ENCODE measurements at regions not wholly inside any gene's neighbourhood (a gene's known extent, or its start where the extent isn't known, plus 50 kb on each side); places are given as distances from the start of the nearest gene placed in this dataset.

GRCh38 chr13:105259426-105259825, 1276.0 kb downstream of the EFNB2 start:
- Histone ChIP-seq H3K9me3 (replicated peaks in 1 of 2; ENCODE audit: control insufficient read depth in 2 of 2, insufficient read depth in 1 of 2, low read depth in 1 of 2, low read length in 2 of 2) (no peaks in the 10 kb centered on the region), H2AK5ac (ENCODE audit: low read depth, low read length) (no peak overlapping the region), H2AFZ (ENCODE audit: low read length) (no peak overlapping the region), H3K79me1 (ENCODE audit: low read depth, low read length) (no peaks in the 10 kb centered on the region), H3K4ac (ENCODE audit: low read length) (no peak overlapping the region), H3K9ac (ENCODE audit: low read depth, low read length, poor library complexity) (no peak overlapping the region), H3K18ac (ENCODE audit: low read length) (no peak overlapping the region), H2BK5ac (ENCODE audit: low read length) (no peak overlapping the region), H3K27me3 (ENCODE audit: control insufficient read depth in 3 of 3, insufficient read depth in 3 of 3, low read depth in 1 of 3, low read length in 3 of 3) (no peaks in the 10 kb centered on the region), H2BK12ac (ENCODE audit: low read length) (no peak overlapping the region), H3K36me3 (replicated peaks in 1 of 2; ENCODE audit: control insufficient read depth in 2 of 2, insufficient read depth in 2 of 2, low read length in 2 of 2) (no peaks in the 10 kb centered on the region), H2BK120ac (ENCODE audit: low read depth, low read length) (no peak overlapping the region), H2BK15ac (ENCODE audit: low read length) (no peak overlapping the region), H4K91ac (ENCODE audit: low read depth, low read length, poor library complexity) (no peak overlapping the region), H3K4me1 (ENCODE audit: control insufficient read depth in 2 of 2, insufficient read depth in 1 of 2, low read depth in 1 of 2, low read length in 2 of 2) (no peaks in the 10 kb centered on the region), H3K14ac (ENCODE audit: low read length) (no peak overlapping the region), H4K8ac (ENCODE audit: low read depth, low read length) (no peak overlapping the region), H3K27ac (replicated peaks; ENCODE audit: low read length) (no peak overlapping the region), H3K4me3 (ENCODE audit: low read length in 2 of 2) (no peak overlapping the region), H3K23ac (ENCODE audit: low read depth, low read length, poor library complexity) (no peak overlapping the region), H3K4me2 (ENCODE audit: insufficient read depth, low read length, poor library complexity, severe bottlenecking) (no peak overlapping the region)
- no CpG with 5 or more reads among the region's 6 CpGs for WGBS, 2 donors (ENCODE audit: extremely low coverage in 2 of 2, insufficient read length in 2 of 2, insufficient replicate concordance in 1 of 2)
- no peak for DNase-seq (ENCODE audit: low spot score)

- Histone ChIP-seq H3K23ac (ENCODE audit: low read depth, low read length, poor library complexity) (no peak overlapping the region), H3K9ac (ENCODE audit: low read depth, low read length, poor library complexity) (no peak overlapping the region), H4K91ac (ENCODE audit: low read depth, low read length, poor library complexity) (no peak overlapping the region), H2BK120ac (ENCODE audit: low read depth, low read length) (no peak overlapping the region), H3K79me1 (ENCODE audit: low read depth, low read length) (no peaks in the 10 kb centered on the region), H3K4me2 (ENCODE audit: insufficient read depth, low read length, poor library complexity, severe bottlenecking) (no peak overlapping the region), H3K27ac (replicated peaks; ENCODE audit: low read length) (no peak overlapping the region), H2BK5ac (ENCODE audit: low read length) (no peak overlapping the region), H2BK15ac (ENCODE audit: low read length) (no peak overlapping the region), H3K4ac (ENCODE audit: low read length) (no peak overlapping the region), H4K8ac (ENCODE audit: low read depth, low read length) (no peak overlapping the region), H3K9me3 (replicated peaks in 1 of 2; ENCODE audit: control insufficient read depth in 2 of 2, insufficient read depth in 1 of 2, low read depth in 1 of 2, low read length in 2 of 2) (no peaks in the 10 kb centered on the region), H3K4me1 (ENCODE audit: control insufficient read depth in 2 of 2, insufficient read depth in 1 of 2, low read depth in 1 of 2, low read length in 2 of 2) (no peaks in the 10 kb centered on the region), H3K4me3 (ENCODE audit: low read length in 2 of 2) (no peak overlapping the region), H3K36me3 (replicated peaks in 1 of 2; ENCODE audit: control insufficient read depth in 2 of 2, insufficient read depth in 2 of 2, low read length in 2 of 2) (no peaks in the 10 kb centered on the region), H3K18ac (ENCODE audit: low read length) (no peak overlapping the region), H2AFZ (ENCODE audit: low read length) (no peak overlapping the region), H3K14ac (ENCODE audit: low read length) (no peak overlapping the region), H2AK5ac (ENCODE audit: low read depth, low read length) (no peak overlapping the region), H2BK12ac (ENCODE audit: low read length) (no peak overlapping the region), H3K27me3 (ENCODE audit: control insufficient read depth in 3 of 3, insufficient read depth in 3 of 3, low read depth in 1 of 3, low read length in 3 of 3) (no peaks in the 10 kb centered on the region)
- WGBS, 2 donors (ENCODE audit: extremely low coverage in 2 of 2, insufficient read length in 2 of 2, insufficient replicate concordance in 1 of 2) = no CpG with 5 or more reads among the region's 1 CpG
- no peak for DNase-seq (ENCODE audit: low spot score)
These were observed 1280.0 kb downstream of the EFNB2 start for GRCh38 chr13:105255472-105255871.

GRCh38 chr13:105251293-105251692, 1284.2 kb downstream of the EFNB2 start:
- no peaks in the 10 kb centered on the region for H3K36me3 ChIP-seq (replicated peaks in 1 of 2; ENCODE audit: control insufficient read depth in 2 of 2, insufficient read depth in 2 of 2, low read length in 2 of 2)
- no peak overlapping the region for H2BK15ac ChIP-seq (ENCODE audit: low read length)
- H4K8ac ChIP-seq (ENCODE audit: low read depth, low read length) = no peak overlapping the region
- no peak overlapping the region for H3K14ac ChIP-seq (ENCODE audit: low read length)
- no peak overlapping the region for H3K4ac ChIP-seq (ENCODE audit: low read length)
- no peak overlapping the region for H3K4me2 ChIP-seq (ENCODE audit: insufficient read depth, low read length, poor library complexity, severe bottlenecking)
- H4K91ac ChIP-seq (ENCODE audit: low read depth, low read length, poor library complexity) = no peak overlapping the region
- no peak overlapping the region for H2BK5ac ChIP-seq (ENCODE audit: low read length)
- no peak overlapping the region for H3K18ac ChIP-seq (ENCODE audit: low read length)
- no peak overlapping the region for H3K4me3 ChIP-seq (ENCODE audit: low read length in 2 of 2)
- peaks cover 0 to 3% of the 10 kb centered on the region in 2 donors for H3K9me3 ChIP-seq (replicated peaks in 1 of 2; ENCODE audit: control insufficient read depth in 2 of 2, insufficient read depth in 1 of 2, low read depth in 1 of 2, low read length in 2 of 2)
- H2AK5ac ChIP-seq (ENCODE audit: low read depth, low read length) = no peak overlapping the region
- no peak overlapping the region for H2BK12ac ChIP-seq (ENCODE audit: low read length)
- DNase-seq (ENCODE audit: low spot score) = no peak
- no peaks in the 10 kb centered on the region for H3K79me1 ChIP-seq (ENCODE audit: low read depth, low read length)
- H3K23ac ChIP-seq (ENCODE audit: low read depth, low read length, poor library complexity) = no peak overlapping the region
- no peak overlapping the region for H2AFZ ChIP-seq (ENCODE audit: low read length)
- no peaks in the 10 kb centered on the region for H3K4me1 ChIP-seq (ENCODE audit: control insufficient read depth in 2 of 2, insufficient read depth in 1 of 2, low read depth in 1 of 2, low read length in 2 of 2)
- no peak overlapping the region for H3K27ac ChIP-seq (replicated peaks; ENCODE audit: low read length)
- H2BK120ac ChIP-seq (ENCODE audit: low read depth, low read length) = no peak overlapping the region
- H3K27me3 ChIP-seq (ENCODE audit: control insufficient read depth in 3 of 3, insufficient read depth in 3 of 3, low read depth in 1 of 3, low read length in 3 of 3) = no peaks in the 10 kb centered on the region
- H3K9ac ChIP-seq (ENCODE audit: low read depth, low read length, poor library complexity) = no peak overlapping the region

GRCh38 chr13:105247830-105248229, 1287.6 kb downstream of the EFNB2 start:
- Histone ChIP-seq H3K23ac (ENCODE audit: low read depth, low read length, poor library complexity) (no peak overlapping the region), H3K36me3 (replicated peaks in 1 of 2; ENCODE audit: control insufficient read depth in 2 of 2, insufficient read depth in 2 of 2, low read length in 2 of 2) (no peaks in the 10 kb centered on the region), H3K4me2 (ENCODE audit: insufficient read depth, low read length, poor library complexity, severe bottlenecking) (no peak overlapping the region), H3K9me3 (replicated peaks in 1 of 2; ENCODE audit: control insufficient read depth in 2 of 2, insufficient read depth in 1 of 2, low read depth in 1 of 2, low read length in 2 of 2) (peaks cover 0 to 3% of the 10 kb centered on the region in 2 donors), H2AK5ac (ENCODE audit: low read depth, low read length) (no peak overlapping the region), H2BK15ac (ENCODE audit: low read length) (no peak overlapping the region), H3K9ac (ENCODE audit: low read depth, low read length, poor library complexity) (no peak overlapping the region), H3K79me1 (ENCODE audit: low read depth, low read length) (no peaks in the 10 kb centered on the region), H3K4ac (ENCODE audit: low read length) (no peak overlapping the region), H3K27me3 (ENCODE audit: control insufficient read depth in 3 of 3, insufficient read depth in 3 of 3, low read depth in 1 of 3, low read length in 3 of 3) (no peaks in the 10 kb centered on the region), H3K4me3 (ENCODE audit: low read length in 2 of 2) (no peak overlapping the region), H2BK12ac (ENCODE audit: low read length) (no peak overlapping the region), H3K4me1 (ENCODE audit: control insufficient read depth in 2 of 2, insufficient read depth in 1 of 2, low read depth in 1 of 2, low read length in 2 of 2) (no peaks in the 10 kb centered on the region), H3K18ac (ENCODE audit: low read length) (no peak overlapping the region), H4K8ac (ENCODE audit: low read depth, low read length) (no peak overlapping the region), H2BK5ac (ENCODE audit: low read length) (no peak overlapping the region), H2BK120ac (ENCODE audit: low read depth, low read length) (no peak overlapping the region), H3K27ac (replicated peaks; ENCODE audit: low read length) (no peak overlapping the region), H4K91ac (ENCODE audit: low read depth, low read length, poor library complexity) (no peak overlapping the region), H3K14ac (ENCODE audit: low read length) (no peak overlapping the region), H2AFZ (ENCODE audit: low read length) (peak overlapping the region; percentile 52)
- no CpG with 5 or more reads among the region's 5 CpGs for WGBS, 2 donors (ENCODE audit: extremely low coverage in 2 of 2, insufficient read length in 2 of 2, insufficient replicate concordance in 1 of 2)
- no peak for DNase-seq (ENCODE audit: low spot score)

Data from neuronal stem cell (in vitro differentiated cells).